ENCODE measurements at regions not wholly inside any gene's neighbourhood (a gene's known extent, or its start where the extent isn't known, plus 50 kb on each side); places are given as distances from the start of the nearest gene placed in this dataset.

DNA sequence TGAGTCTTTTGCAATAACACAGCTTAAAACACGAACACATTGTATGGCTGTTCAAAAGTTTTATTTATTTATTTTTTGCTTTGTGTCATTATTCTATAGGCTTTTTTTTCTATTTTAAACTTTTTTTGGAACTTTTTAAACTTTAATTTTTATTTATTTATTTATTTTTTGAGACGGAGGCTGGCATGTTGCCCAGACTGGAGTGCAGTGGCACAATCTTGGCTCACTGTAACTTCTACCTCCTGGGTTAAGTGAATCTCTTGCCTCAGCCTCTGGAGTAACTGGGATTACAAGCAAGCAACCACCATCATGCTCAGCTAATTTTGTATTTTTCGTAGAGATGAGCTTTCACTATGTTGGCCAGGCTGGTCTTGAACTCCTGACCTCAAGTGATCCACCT lies 88.3 kb upstream of the GADD45A start:
- TF ChIP-seq EZH2phosphoT487 (IDR thresholded peaks at IDR 0.05): no peak
- no peak for TF ChIP-seq EZH2 (IDR thresholded peaks at IDR 0.05)
- TF ChIP-seq, protein P1, sequence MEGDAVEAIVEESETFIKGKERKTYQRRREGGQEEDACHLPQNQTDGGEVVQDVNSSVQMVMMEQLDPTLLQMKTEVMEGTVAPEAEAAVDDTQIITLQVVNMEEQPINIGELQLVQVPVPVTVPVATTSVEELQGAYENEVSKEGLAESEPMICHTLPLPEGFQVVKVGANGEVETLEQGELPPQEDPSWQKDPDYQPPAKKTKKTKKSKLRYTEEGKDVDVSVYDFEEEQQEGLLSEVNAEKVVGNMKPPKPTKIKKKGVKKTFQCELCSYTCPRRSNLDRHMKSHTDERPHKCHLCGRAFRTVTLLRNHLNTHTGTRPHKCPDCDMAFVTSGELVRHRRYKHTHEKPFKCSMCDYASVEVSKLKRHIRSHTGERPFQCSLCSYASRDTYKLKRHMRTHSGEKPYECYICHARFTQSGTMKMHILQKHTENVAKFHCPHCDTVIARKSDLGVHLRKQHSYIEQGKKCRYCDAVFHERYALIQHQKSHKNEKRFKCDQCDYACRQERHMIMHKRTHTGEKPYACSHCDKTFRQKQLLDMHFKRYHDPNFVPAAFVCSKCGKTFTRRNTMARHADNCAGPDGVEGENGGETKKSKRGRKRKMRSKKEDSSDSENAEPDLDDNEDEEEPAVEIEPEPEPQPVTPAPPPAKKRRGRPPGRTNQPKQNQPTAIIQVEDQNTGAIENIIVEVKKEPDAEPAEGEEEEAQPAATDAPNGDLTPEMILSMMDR (IDR thresholded peaks at IDR 0.05): no peak

DNA sequence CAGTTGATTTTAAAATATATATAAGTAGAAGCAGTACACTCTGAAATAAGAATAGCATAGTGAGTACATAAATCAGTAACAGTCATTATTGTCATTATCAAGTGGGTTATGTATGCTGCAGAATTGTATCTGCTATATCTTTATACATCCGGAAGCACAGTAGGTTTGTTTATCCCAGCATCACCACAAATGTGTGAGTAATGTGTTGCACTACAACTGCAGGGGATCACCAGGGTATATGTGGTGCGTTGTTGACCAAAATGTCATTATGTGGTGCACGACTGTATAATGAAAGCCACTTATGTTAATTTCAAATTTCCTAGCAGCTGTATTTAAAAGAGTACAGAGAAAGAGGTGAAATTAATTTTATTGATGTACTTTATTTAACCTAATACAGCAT lies 87.7 kb upstream of the GADD45A start:
- H3K36me3 Mint-ChIP-seq: no peaks in the 10 kb centered on the region
- H3K4me2 ChIP-seq: no peak overlapping the region

More for the DNA sequence above, 88.3 kb upstream of the GADD45A start:
- Histone ChIP-seq H4K20me1 (ENCODE audit: low read depth) (no peaks in the 10 kb centered on the region), H3K4me2 (no peak overlapping the region), H3F3A (ENCODE audit: low read depth) (no peaks in the 10 kb centered on the region), H3K9ac (no peak overlapping the region), H3K27me3 (no peaks in the 10 kb centered on the region), H3K4me3 (no peak overlapping the region), H3K36me3 (no peaks in the 10 kb centered on the region), H3K4me1 (no peaks in the 10 kb centered on the region), H3K27ac (no peak overlapping the region), H3K9me3 (ENCODE audit: low read depth) (no peaks in the 10 kb centered on the region), H3K79me2 (ENCODE audit: low read depth) (no peaks in the 10 kb centered on the region), H2AFZ (replicated peaks) (no peak overlapping the region)
- Mint-ChIP-seq H3K4me3 (no peak overlapping the region), H3K27ac (no peak overlapping the region), H3K9me3 (peaks cover 2% of the 10 kb centered on the region), H3K36me3 (no peaks in the 10 kb centered on the region), H3K4me1 (no peaks in the 10 kb centered on the region), H3K27me3 (ENCODE audit: insufficient read depth, low read depth) (peaks cover 4% of the 10 kb centered on the region)
- no peak for DNase-seq (ENCODE audit: low spot score)

DNA sequence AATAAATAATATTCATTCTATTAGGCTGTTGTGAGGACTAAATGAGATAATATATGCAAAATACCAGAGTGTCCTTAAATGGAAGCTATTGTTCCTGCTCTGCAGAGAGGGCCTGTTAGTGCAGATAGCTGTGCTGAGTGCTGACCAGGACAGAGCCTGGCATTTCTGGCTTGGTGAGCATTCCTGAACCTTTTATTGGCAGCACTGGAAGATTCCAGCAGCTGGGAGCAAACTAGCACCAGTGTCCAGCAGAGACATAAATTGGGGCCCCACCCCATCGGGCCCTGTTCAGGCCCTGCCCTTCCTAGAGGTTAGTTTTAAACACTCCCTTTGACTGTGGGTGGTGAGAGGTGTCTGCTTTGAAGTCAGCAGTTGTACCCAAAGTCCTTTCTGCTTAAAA lies 85.9 kb upstream of the GADD45A start:
- Histone ChIP-seq H4K20me1 (ENCODE audit: low read depth) (no peaks in the 10 kb centered on the region), H3K79me2 (ENCODE audit: low read depth) (no peaks in the 10 kb centered on the region)
- peaks cover 2% of the 10 kb centered on the region for H3K9me3 Mint-ChIP-seq

More for the DNA sequence above, 87.7 kb upstream of the GADD45A start:
- no peaks in the 10 kb centered on the region for H3K79me2 ChIP-seq (ENCODE audit: low read depth)
- no peaks in the 10 kb centered on the region for H3K36me3 ChIP-seq
- H3K9ac ChIP-seq: no peak overlapping the region
- TF ChIP-seq, protein P1 (IDR thresholded peaks at IDR 0.05): no peak
- TF ChIP-seq EZH2 (IDR thresholded peaks at IDR 0.05) (no peak), EZH2phosphoT487 (IDR thresholded peaks at IDR 0.05) (no peak)
- H3K4me1 ChIP-seq: no peaks in the 10 kb centered on the region
- no peaks in the 10 kb centered on the region for H3K27me3 ChIP-seq
- H3K27ac Mint-ChIP-seq: no peak overlapping the region
- H2AFZ ChIP-seq (replicated peaks): no peak overlapping the region
- H3K27me3 Mint-ChIP-seq (ENCODE audit: insufficient read depth, low read depth): peaks cover 2% of the 10 kb centered on the region
- H4K20me1 ChIP-seq (ENCODE audit: low read depth): no peaks in the 10 kb centered on the region
- H3K9me3 ChIP-seq (ENCODE audit: low read depth): peaks cover 3% of the 10 kb centered on the region
- no peaks in the 10 kb centered on the region for H3F3A ChIP-seq (ENCODE audit: low read depth)
- DNase-seq (ENCODE audit: low spot score): no peak
- no peak overlapping the region for H3K4me3 ChIP-seq
- no peak overlapping the region for H3K4me3 Mint-ChIP-seq
- no peak overlapping the region for H3K27ac ChIP-seq
- peaks cover 2% of the 10 kb centered on the region for H3K9me3 Mint-ChIP-seq
- no peaks in the 10 kb centered on the region for H3K4me1 Mint-ChIP-seq

More for the DNA sequence above, 85.9 kb upstream of the GADD45A start:
- H3K4me1 Mint-ChIP-seq: no peaks in the 10 kb centered on the region
- Histone ChIP-seq H3K27ac (no peak overlapping the region), H3K4me3 (no peak overlapping the region), H3K9ac (no peak overlapping the region), H3K36me3 (no peaks in the 10 kb centered on the region), H2AFZ (replicated peaks) (no peak overlapping the region), H3K27me3 (no peaks in the 10 kb centered on the region), H3K4me1 (no peaks in the 10 kb centered on the region), H3K9me3 (ENCODE audit: low read depth) (peaks cover 3% of the 10 kb centered on the region), H3F3A (ENCODE audit: low read depth) (no peaks in the 10 kb centered on the region), H3K4me2 (no peak overlapping the region)
- no peak for DNase-seq (ENCODE audit: low spot score)
- no peak overlapping the region for H3K27ac Mint-ChIP-seq
- no peaks in the 10 kb centered on the region for H3K27me3 Mint-ChIP-seq (ENCODE audit: insufficient read depth, low read depth)
- no peak overlapping the region for H3K4me3 Mint-ChIP-seq
- H3K36me3 Mint-ChIP-seq: no peaks in the 10 kb centered on the region
- TF ChIP-seq EZH2 (IDR thresholded peaks at IDR 0.05) (no peak), EZH2phosphoT487 (IDR thresholded peaks at IDR 0.05) (no peak)
- TF ChIP-seq, protein P1 (IDR thresholded peaks at IDR 0.05): no peak
